HG03196 (cell line): ENCODE measurements at regions not wholly inside any gene's neighbourhood (a gene's known extent, or its start where the extent isn't known, plus 50 kb on each side); places are given as distances from the start of the nearest gene placed in this dataset.

Source experiments
- ATAC-seq: cut with Tn5 transposase; IDR thresholded peaks from one replicate; pipeline ENCODE4 v1.9.1; 2021; ENCODE audit not compliant: unreplicated experiment

DNA sequence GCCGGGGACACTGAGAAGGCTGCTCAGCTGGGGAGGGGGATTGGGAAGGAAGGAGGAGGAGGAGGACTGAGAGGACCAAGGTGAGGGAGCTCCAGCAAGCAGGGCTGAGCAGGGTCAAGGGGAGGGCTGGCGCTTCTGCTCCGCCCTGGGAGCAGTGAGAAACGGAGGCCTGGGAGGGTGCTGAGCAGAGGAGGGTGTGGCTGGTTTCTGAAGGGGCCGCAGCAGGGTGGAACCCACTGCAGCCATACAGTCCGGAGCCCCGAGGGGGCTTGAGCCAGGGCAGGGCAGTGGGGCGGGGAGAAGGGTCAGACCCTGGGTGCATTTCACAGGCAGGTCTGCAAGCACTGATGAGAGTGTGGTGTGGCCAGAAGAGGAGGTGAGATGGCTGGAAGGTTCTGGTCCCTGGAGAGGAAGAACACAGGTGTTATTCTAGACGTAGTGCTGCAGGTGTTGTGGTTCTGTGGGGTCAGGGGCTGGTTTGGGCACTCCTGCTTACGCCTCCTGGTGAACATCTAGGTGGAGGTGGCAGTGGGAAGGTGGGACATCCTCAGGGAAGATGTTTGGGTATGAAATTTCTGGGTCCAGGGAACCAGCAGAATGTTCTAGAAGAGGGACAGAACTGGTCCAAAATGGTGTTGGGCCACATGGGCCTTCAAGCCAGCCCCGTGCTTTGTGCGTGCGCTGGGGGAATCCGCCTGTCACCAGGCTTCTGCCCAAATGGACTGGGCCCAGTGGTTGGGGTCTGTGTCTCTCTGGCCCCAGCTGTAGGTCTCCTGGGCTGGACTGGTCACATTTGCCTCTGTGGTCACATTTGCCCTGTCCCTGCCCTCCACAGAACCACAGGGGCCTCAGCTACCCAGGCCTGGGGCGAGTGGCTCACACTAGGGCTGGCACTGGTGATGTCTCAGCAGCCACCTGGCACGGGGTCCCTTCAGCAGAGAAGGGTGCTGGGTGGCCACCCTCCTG lies 714.7 kb downstream of the BRD1 start:
- no peak for ATAC-seq

DNA sequence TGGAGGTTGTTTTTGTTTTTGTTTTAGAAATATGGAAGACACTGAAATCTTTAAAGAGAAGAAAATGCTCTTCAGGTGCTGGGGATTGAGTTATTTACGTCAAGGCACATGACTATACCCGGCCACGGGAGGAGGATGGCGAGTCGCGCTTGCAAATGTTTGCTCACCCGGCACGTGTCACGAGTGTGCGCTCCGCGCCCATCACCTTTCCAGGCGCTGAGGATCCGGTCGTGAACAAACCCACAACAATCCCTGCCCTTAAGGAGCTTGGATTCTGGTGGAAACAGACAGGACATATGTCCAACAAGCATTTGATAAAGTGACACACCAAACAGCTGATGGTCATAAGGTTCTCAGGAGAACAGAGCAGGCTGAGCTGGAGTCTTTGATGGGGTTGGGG lies 715.5 kb downstream of the BRD1 start:
- no peak for ATAC-seq

DNA sequence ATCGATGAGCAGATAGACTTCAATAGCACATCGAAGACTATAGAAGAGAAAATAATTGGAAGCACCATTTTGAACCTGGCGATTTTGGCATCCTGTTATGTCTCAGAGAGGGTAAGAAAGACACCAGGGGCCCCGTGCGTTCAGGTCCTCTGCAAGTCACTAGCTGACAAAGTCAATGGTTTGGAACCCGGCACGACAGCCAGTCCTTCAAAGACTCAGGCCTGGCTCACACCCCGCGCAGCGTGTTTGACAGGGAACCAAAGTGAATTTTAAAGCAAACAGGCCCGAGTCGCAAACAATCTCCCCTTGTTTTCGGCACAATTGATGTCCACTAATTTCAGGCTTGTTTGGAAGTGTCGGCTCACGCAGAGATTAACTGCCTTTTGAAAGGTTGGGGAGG lies 716.6 kb downstream of the BRD1 start:
- no peak for ATAC-seq

DNA sequence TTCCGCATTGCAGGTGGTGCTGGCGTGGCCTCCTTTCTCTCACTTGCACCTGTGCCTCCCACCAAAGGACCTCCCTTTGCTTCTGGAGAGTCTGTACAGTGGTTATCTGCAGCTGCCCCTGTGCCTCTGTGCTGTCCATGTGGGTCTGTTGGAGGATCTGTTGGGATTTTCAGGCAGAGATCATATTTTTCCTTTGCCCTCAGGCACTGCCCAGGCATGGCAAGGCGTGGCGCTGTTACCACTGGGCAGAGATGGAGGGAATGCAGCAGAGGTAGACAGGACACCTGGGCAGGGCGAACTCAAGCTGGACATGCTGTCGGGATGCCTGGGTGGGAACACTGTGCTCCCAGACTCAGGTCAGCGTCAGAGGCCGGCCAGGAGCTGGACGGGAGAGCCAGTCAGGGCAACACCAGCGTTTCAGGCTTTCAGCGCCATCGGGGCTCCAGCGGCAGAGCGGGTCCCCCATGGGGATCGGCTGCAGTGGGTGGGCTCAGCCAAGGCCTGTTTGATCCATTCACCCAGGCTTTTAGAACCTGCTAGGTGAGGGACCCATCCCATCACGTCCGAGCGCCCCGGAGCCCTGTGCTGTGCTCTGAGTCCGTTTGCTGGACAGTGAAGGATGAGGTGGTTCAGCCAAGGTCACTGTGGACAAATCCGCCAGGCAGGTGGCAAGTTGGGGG lies 718.9 kb downstream of the BRD1 start:
- no peak for ATAC-seq

DNA sequence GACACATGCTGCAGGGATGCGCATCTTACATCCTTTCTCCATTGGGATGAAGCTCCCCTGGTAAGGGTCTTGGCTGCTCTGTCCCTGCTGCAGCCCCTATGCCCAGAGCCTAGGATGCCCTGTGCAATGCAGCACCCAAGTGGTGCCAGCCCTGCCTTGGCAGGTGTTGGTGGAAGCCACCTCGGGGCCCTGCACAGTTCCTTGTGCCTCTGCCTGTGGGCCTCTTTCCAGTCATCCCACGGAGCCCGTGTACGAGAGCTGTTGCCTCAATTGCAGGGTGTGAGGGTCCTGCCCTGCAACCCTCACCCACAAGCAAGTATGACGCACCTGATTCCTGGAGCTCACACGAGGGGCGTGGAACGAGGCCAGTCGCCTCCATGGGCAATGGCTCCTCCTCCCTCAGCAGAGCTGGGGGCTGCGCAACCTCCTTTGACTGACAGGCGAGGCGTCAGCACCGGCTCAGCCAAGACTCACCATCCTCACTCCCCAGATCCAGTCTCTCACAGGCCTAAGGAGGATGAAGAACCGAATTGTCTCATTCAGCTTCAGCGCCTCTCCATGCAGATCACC lies 719.6 kb downstream of the BRD1 start:
- ATAC-seq, result no peak

DNA sequence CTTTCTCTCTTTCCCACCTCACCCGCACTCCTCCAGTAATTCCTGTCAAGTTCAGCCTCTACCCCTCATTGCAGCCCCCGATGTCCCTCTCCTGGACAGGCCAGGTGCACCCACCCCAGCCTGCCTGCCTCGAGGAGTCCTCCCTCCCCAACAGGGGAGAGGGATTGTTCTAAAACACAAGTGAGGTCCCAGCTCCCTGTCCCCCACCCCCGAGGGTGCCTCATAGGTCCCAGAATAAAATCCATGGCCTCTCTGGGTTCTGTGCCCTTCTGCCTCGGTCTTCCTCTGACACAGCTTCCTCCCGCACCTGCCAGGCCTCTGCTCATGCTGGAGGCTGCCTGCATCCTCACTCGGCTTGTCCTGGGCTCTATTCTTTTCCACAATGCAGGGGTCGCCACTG lies 720.1 kb downstream of the BRD1 start:
- ATAC-seq, result no peak

DNA sequence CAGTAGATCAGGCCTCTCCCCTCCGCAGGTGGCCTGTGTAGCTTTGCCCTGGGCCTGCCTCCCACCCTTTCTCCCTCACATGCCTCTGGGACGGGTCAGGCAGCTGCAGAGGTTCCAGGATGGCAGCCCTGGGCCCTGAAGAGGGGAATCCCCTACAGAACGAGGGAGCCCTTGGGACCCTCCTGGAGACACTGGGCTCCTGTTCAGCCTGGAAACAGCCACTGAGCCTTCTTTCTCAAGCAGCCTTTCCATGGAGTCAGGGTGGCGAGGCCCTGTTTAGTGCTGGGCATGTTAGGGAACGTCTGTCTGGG lies 720.9 kb downstream of the BRD1 start:
- no peak for ATAC-seq

DNA sequence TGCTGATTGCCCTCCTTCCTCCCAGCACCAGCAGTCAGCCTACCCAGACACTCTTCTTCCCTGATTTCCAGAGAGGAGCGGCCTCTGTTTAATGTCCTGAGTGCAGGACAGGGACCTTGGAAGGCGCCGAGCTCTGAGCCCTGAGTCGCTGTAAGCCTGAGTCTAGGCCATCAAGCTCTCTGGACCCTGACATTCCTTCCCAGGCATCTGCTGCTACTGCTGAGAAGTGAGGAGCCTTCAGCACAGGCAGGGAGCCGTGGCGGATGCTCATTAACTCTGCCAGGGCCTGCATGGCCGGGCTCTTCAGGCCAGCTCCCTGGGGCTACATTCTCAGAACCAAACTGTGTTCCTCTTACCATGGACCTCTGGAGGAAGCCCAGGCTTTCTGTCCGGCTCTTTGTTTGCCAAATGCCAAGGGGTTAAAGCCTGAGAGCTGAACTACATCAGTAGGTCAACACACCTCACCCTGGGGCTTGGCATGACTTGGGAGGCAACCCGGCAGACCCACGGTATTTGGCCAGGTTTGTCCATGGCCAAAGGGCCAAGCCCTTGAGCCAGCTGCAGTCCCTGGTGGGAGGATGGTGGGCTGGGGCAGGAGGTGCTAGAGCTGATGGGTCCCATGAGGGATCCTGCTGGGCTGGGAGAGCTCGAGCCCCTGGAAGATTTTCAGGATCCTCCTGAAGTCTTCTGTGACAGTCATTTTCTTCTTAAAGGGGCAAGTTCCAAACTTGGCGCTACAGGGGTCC lies 721.4 kb downstream of the BRD1 start:
- no peak for ATAC-seq

DNA sequence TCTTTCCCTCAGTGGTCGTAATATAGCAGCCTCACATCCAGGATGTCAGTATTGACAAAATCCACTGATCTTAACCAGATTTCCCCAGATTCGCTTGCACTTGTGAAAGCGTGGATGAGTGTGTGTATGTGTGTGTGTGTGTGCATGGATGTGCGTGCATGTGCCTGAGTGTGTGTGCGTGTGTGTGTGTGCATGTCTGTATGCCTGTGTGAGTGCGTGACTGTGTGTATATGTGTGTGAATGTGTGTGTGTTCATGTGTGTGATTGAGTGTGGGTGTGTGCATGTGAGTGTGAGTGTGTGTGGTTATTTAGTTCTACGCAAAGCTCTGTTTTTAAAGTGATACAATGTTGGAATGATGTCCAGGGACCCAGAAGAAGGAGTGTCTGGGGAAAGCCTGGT lies 723.2 kb downstream of the BRD1 start:
- no peak for ATAC-seq

DNA sequence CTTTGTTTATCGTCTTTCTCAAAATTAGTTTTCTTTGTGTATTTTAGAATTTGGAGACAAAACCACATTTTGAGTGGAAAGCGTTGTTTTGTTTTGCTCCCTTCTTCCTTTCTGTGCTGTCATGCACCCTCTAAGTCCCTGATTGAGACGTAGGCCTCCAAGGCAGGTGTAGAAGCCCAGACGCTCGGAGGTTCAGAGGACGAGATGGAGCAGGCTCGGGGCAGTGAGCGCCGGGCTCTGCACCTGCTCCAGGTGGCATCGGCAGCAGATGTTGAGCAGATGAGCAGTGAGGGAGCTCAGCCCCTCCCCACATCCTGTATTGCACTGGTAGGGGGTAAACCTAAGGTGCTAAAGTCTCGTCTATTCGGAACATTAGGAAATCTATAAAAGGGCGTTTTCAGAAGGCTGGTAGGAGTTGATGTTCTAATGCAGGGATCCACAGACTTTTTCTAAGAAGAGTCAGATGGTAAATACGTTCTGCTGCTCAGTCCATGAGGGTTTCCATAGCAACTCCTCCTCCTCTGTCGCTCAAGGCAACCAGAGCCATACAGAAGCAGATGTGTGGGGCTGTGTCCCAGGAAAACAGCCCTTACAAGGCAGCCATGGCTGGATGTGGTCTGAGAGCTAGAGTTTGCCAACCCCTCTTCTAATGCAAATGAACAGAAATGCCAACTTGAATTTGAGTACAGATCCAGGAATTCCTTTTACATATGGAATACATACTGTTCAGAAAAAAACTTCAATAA lies 724.2 kb downstream of the BRD1 start:
- ATAC-seq, result no peak

DNA sequence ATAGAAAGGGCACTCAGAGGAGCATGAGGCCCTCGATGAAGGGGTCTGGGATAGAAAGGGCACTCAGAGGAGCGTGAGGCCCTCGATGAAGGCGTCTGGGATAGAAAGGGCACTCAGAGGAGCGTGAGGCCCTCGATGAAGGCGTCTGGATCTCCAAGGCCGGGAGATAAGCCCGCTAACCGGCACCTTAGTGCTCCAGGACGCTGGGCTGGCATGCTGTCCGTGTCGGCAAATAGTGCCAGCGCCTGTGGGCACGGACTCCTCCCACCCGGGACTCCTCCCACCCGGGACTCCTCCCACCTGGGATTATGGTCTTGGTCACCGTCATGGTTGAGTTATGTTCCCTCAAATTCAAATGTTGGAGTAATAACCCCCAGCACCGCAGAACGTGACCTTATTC lies 725.3 kb downstream of the BRD1 start:
- no peak for ATAC-seq

DNA sequence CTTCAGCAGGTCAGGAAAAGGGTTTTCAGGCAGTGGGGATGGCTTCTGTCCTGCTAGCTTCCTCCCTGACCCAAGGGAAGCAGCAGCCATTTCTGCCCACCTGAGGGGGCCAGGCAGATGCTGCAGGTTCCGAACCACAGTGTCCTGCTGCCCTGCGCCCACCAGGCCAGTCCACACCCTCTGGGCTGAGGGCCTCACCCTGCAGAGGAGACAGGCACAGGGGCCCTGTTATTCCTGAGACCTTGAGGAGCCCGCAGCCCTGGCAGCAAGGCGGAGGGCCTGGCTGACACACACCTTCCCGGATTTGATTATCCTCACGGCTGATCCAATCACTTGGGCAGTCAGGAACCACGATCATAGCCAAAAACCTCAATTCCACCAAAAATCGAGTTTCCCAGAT lies 725.8 kb downstream of the BRD1 start:
- ATAC-seq, result no peak

DNA sequence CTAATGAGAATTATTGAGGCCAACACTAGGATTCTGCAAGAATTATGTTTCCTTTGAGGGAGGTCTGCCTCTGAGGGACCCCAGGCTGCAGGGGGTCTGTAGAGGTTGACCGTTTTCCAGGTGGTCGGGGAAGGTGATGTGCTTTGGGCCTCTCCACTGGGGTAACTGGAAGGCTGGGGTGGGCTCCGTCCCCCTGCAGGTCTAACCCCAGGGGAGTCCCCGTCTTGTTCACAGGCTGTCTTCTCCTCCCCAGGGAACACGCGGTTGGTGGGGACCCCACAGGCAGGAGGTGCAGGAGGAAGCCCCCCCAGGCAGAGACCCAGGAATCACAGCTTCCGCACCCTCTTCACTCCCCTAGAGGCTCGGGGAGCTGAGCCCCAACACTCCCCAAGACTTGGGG lies 726.4 kb downstream of the BRD1 start:
- no peak for ATAC-seq

DNA sequence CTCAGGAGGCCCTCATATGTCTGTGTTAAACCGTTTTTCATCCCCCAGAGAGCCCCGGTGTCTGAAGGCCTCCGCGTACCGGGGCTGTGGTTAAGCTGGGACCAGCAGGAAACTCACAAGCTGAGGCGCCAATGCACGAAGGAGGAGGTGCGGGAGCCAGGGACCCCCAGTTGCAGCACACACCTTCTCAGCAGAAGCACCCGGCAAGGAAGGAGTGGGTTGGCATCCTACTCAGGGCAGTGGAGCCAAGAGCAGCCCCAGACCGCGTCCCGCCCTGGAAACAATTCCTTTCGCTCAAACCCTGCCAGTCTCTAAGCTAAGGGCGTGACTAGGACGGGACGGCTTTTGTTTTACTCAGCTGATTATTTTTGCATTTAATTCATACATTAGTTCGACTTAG lies 726.9 kb downstream of the BRD1 start:
- ATAC-seq, result no peak

DNA sequence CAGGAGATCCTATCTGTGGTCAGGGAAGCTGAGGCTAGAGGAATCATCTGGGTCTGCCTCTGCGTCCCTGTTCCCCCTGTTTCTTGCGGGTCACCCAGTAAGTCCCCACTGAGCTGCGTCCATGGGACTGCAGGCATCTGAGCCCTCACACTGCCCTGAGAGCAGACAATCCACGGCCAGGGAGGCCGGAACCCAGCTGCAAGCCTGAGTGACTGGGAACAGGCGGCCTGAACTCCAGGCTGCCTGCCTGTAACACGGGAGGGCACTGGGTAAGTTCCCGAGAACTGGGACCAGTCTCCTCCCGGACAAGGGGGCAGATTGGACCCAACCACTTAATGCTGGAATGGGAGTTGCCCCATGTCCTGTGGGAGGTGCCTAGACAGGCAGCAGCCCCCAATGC lies 727.4 kb downstream of the BRD1 start:
- no peak for ATAC-seq

DNA sequence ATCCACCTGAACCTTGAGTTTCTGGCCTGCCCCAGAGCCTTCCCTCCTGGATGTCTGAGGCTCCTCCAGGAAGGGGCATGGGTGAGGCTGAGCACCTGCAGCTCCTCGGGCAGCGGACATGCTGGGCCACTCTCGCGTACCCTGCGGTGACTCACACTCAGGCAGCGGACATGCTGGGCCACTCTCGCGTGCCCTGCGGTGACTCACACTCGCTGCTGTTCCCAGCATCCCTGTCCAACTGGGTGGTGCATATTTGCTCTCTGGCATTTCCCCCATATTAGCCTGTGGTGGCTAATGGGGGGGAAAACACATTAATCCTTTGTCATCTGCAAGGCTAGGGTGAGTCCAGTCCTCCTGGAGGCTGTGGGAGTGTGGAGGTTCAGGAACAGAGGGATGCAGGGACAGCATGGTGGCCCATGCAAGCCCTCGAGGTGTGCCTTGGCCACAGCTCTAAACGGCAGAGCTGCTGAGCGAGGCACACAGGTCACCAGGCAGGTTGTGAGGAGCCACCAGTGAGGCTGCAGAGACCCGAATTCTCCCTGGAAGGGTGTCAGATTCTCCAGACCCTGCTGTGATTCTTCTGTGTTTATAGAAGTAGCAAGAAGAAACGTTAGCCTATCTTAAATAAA lies 728.1 kb downstream of the BRD1 start:
- ATAC-seq, result no peak

DNA sequence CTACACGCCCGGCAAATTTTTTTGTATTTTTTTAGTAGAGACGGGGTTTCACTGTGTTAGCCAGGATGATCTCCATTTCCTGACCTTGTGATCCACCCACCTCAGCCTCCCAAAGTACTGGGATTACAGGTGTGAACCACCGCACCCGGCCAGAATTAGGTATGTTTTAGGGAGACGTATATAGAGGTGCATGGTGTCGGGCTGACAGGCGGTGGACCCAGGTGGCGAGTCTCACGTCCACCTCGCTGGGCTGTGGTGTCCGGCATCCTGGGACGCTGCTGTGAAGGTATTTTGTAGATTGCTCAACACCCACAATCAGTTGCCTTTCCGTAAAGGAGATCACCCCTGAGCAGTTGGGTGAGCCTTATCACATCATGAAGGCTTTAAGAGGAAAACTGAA lies 728.6 kb downstream of the BRD1 start:
- no peak for ATAC-seq

DNA sequence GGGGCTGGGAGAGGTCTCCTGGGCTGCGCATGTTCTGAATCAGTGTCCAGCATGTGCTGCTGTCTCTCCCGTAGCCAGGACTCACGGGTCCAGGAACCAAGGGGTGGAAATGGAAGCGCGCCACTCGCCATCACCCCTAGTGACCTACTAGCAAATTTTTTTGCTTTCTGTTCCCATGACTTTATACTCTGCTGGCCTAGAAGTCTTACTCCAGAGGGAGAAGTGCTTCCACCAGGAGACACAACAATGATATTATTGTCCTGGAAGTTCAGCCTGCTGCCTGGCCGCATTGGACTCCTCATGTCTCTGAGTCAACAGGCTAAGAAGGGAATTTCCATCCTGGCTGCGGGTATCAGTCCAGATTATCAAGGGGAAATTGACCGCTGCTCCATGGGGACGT lies 729.7 kb downstream of the BRD1 start:
- no peak for ATAC-seq

DNA sequence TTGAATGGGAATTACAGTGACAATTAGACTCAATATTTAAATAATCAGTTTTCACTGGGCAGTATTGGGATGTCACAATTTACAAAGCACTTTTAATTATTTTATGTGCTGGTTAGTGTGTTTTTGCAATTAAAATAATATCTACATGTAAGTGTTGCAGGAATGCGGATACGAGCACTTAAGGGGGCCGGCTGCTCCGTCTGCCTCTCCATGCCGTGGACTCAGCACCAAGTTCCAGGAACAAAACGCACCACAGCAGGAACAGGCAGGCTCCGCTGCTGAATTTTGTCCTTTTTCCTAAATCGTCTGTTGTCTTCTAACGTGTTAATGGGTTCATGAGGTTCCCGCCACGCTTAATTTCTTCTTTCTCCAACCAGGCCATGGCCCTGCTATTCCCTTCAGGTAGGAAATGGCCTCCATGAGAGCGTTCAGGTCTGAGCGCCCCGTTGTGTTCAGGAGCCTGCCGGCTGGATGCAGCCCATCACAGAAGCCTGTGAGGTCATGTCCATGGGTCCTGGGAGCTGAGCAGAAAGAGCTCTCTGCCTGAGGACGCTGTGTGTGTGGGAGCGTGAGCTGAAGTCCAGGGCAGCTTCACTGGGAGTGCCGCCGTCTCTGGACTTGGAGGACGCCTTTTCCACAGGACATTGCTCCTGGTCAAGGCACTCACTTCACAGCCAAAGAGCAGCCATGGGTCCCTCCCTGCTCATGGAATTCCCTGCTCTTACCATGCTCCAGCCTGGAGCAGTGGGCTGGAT lies 730.3 kb downstream of the BRD1 start:
- ATAC-seq, result no peak

DNA sequence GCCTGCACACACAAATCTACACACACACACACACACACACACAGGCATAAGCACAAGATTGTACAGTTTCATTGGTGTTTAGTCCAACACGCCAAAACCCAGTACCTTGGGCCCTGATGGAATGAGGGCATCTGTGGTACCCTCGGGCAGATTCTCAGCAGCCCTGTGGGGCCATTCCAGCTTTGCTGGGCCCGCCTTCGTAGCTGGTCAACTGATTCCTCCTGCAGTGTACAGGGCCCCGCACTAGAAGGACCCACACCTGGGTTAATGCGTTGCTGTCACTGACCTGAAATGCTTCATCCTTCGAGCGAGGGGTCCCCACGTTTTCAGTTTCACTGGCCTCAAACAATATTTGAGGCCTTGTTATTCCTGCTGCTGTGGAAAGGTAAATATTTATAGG lies 731.2 kb downstream of the BRD1 start:
- no peak for ATAC-seq
